ENCODE measurements at regions not wholly inside any gene's neighbourhood (a gene's known extent, or its start where the extent isn't known, plus 50 kb on each side); places are given as distances from the start of the nearest gene placed in this dataset.
"Not testable (repeated sequence)": the region's sequence is repeated elsewhere in the genome, so short reads cannot be mapped to it uniquely, and the experiment has no call there.

- DNase-seq: peak; percentile 90
Measured at GRCh38 chr4:105060628-105061027, 86.0 kb upstream of the TET2 start.

DNA sequence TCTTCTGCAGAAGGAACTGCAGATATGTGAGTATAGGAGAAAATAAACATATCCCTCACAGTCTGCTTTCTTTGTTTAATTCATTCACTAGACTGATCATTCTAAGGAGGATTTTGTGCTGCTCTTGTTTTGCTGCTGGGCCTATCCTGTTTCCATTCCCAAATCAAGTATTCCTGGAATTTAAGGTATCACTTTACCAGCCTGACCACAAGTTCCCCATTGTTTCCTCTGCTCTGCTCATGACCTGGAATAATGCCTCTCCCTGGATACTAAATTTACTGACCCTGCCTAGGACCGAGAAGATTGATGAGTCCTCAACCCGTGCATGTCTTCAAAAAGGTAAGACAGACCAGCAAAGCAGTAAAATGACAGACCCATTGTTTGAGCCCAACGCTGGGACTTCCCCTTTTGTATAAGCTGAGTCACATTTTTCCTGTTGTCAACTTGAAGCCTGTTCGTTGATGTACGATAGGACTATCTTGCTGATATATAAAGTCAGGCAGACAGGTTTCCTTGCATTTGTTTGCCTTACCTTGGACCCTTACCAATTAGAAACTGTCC lies 85.5 kb upstream of the TET2 start:
- peak; percentile 77 for DNase-seq

DNA sequence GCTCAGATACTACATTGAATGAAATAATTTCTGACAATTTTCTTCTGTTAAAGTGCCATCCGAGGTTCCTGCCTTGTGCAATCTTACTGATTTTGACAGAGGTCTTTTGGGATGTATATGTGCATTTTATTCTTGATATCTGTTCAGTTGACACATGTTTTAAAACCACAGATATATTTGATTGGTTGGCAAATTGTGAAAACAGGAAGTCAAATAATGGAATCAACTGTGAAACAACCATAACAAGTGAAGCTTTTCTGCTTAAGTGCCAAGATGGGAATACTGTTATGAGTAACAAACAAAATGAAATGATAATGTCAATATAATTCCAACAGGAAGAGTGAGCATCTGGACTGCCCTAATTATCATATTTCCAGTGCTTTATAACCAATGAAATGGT lies 84.9 kb upstream of the TET2 start:
- peak; percentile 41 for DNase-seq

DNA sequence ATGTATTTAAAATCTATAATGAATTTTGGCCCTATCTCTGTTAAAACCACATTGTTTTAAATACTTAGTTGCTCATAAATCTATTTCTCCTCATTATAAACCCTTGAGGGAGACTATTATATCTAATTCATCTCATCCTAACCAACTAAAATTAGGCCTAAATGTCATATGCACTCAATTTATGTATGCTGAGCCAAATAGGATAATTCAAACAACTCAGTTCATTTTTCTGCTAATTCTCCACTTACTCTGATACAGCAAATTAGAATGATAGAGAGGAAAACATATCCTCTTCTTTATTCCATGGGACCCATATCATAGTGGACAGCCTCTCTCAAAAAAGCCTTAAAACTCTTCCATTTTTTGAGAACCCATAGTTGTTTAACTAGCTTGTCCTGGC lies 80.3 kb upstream of the TET2 start:
- DNase-seq: no peak

DNA sequence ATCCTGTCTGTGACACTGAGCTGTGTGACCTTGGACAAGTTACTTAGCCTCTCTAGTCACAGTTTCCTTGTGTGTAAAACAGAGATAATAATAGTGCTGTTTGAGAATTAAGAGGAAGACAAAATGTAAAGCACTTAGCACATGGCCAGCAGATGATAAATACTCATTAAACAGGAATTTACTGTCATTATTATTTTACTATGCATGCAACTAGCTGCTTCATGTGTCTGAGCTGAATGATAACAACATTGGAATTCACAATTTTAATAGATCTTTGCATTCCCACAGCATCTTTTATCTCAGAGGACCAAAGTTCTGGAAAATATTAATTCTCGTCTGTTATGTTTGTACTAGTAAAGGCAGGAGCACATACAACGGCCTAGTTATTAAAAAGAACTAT lies 79.2 kb upstream of the TET2 start:
- DNase-seq: no peak

GRCh38 chr4:105067946-105068345 lies 78.7 kb upstream of the TET2 start:
- DNase-seq: no peak

DNA sequence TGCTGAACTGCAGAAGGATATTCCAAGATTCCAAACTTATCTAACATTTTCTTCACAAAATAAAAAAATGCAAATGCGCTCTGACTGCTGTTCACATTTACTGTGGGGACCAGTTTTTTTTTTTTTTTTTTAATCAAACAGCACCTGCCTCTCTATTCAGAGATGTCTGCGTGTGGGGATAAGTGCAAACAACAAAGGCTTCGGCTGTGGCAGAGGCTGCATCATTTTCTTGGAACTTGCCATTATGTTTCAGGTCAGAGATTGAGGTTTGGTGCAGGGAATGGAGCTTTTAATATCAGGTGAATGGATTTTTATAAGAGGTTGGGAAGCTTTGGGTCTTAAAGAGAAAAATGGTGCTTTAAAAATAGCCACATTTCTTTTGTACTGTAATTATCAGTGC lies 78.2 kb upstream of the TET2 start:
- DNase-seq: no peak

DNA sequence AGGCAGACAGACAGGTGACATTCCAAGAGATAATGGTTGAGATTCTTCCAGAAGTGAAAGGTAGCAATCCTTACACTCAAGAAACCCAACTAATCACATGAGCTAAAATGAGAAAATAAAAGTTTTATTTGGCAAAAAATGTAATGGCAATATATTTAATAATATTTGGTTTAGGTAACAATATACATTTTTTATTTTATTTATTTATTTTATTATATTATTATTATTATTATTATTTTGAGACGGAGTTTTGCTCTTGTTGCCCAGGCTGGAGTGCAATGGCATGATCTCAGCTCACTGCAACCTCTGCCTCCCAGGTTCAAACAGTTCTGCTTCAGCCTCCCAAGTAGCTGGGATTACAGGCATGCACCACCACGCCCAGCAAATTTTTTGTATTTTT lies 74.6 kb upstream of the TET2 start:
- DNase-seq: not testable (repeated sequence)

GRCh38 chr4:105074097-105074496 lies 72.6 kb upstream of the TET2 start:
- DNase-seq: no peak

DNA sequence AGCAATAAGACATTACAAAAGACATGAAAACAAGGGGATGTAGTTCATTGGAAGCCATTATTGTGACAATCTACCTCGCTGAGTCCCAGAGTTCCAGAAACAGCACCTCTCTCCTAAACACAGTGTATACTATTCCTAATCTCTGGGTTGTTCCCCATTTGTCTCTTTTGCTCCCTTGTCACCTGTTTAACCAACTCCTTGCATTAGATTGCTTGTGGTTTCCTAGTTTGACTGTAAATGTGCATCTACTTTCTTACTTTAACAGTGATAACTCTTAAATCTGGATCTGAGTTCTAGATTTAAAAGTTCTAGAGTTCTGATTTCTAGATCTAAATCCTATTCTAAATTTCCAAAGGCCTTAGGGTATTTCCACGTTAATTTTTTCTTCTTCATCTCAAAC lies 71.6 kb upstream of the TET2 start:
- DNase-seq: no peak

GRCh38 chr4:105088110-105088879 lies 58.4 kb upstream of the TET2 start:
- DNase-seq: no peak

GRCh38 chr4:105092356-105092755 lies 54.3 kb upstream of the TET2 start:
- DNase-seq: no peak

GRCh38 chr4:105092768-105093167 lies 53.9 kb upstream of the TET2 start:
- DNase-seq: no peak

- DNase-seq: no peak
Measured at GRCh38 chr4:105093975-105094374, 52.7 kb upstream of the TET2 start.
